Dedifferentiated amniotic fluid mesenchymal stem cell (primary cell): ENCODE measurements at regions not wholly inside any gene's neighbourhood (a gene's known extent, or its start where the extent isn't known, plus 50 kb on each side); places are given as distances from the start of the nearest gene placed in this dataset.
A peak's percentile ranks its signal among the peaks of the same experiment; 100 is the strongest.
"Not testable (repeated sequence)": the region's sequence is repeated elsewhere in the genome, so short reads cannot be mapped to it uniquely, and the experiment has no call there.

ENCODE experiments used
- DNase-seq: peaks from one replicate; pipeline ENCODE4 v3.0.0-alpha.2; 2016; ENCODE audit errors: extremely low spot score

DNA sequence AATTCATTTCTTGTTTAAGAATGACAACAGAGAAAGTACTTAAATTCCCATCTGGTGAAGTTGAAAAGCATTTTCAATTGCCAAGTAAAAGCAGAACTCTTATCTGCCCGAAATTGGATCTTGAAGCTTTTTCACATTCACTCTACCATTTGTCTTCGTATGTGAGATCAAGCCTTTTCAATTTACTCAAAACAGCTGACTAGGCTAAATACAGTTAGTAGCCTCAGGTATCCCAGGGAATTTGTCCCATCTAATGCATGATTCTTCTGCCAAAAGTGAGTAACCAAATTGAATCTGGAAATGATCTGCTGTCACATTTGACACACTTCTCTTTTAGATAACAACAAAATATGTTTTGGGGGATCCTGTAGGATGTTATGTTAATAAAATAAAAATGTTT lies 596.8 kb upstream of the HS3ST5 start:
- DNase-seq = no peak

DNA sequence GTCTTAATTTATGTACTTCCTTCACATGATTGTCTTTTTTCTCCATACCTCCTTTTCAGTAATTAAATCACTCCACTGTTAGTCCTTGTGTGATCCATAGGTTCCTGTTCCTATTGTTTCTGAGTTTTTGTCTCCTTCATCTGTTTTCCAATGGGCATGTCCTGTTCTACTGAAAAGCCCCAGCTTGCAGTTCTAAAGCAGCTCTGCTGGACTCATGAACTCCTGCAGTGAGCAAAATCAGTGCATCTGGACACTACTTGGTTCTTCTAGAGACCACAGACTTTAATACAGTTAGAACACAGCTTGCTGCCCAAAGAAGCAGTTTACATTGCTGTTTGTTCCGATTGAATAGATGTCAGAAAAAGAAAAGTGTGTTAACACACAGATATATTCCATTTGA lies 593.3 kb upstream of the HS3ST5 start:
- DNase-seq = no peak

DNA sequence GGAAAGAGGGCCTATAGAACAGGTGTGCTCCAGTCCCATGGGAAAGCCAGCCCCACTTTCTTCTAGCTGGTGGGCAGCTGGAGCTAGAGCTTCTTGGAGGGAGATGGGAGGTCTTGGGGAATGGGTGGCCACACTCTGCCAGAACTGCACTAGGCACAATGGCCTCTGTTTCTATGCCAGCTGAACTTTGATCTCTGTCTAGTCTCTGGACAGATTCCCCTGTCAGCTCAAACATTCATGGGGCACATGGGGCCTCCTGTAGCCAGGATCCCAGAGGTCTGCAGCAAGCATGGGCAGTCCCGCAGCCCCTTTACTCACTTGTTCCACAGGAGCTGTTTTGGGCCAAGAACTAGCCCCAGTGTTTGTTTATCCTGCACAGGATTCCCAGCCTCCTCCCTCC lies 591.3 kb upstream of the HS3ST5 start:
- DNase-seq = no peak

GRCh38 chr6:114928731-114929130 lies 585.9 kb upstream of the HS3ST5 start:
- DNase-seq = not testable (repeated sequence)

GRCh38 chr6:114906096-114906495 lies 563.3 kb upstream of the HS3ST5 start:
- no peak for DNase-seq

- DNase-seq = peak; percentile 34
Measured at GRCh38 chr6:114897536-114897935, 554.7 kb upstream of the HS3ST5 start.

DNA sequence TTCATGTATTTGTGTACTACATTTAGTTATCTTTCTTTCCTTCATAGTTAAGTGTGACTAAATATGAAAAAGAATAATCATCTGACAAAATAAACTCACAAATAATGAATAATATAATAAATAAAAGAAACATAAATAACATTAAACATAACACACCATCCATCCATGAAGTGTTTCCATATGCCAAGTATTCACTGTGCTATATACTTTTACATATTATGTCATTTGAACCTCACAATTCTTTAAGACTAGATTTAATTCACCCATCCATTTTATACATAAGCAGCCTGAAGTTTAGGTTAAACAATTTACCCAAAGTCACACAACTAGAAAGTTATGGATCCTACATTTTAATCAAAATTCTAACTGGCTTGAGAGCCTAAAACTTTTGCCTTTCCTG lies 549.4 kb upstream of the HS3ST5 start:
- no peak for DNase-seq

DNA sequence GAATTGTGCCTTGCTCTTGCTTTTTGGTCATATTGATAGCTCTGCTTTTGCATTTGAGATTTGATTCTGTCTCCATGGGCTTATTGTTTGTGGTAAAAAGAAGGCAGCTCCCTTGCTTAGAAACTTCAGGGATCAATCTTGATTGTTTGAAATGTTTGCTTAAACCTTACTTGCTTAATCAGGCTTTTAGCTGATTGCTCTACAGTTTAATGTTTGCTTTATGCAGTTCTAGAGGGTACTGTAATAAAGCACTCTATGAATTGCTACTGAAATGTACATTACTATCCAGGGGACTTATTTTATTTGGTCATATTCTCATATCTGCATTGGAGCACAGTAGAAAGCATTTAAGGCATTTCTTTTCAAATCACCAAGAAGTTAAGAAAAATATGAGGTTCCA lies 545.4 kb upstream of the HS3ST5 start:
- no peak for DNase-seq

DNA sequence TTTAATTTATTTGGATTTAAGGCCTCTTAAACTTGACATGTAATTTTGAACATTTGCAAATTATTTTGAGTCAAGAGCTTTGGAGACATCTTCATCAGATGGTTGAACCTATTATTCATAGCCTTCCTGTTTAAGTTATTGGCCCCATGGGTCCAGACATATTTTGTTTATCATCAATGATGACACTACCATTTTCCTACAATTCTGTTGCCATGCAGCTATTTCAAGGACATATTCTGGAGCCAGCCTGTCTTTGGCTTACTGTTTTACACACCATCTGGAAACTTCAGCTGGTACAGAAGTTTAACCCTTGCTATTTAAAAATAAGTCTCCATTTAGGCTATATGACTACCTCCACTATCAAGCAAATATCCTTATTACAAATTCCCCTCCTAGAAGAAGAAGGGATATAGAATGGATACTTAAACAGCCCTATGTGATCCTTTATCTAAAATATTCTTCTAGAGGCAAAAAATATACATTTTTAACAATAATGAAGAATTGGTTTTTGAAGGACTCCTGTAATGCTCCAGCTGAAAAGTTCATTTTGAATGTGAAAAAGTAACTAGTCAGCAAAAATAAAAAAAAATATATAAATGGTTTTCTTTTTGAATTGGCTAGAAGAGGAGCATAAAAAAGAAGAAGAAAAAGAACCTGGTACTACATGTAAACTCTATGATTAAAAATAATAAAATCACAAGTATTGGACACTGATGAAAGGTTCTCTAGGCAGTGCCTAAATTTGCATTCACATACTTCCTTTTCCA lies 544.0 kb upstream of the HS3ST5 start:
- DNase-seq = no peak

DNA sequence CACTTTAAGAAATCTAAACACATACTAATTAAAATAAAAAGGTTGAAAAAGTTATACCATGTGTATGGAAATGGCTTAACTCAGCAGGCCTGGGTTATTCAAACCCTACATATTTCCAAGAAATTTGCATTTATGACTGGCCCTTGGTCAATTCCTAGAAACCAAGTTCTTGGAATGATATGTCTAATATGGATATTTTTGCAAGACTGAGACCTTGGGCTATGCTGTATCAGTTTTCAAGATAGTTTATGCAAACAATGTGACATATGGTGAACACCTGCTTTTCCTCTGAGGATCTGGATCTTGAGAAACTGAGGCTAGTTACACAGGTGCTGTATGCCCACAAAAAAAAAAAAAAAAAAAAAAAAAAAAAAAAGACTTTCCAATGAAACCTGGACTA lies 536.9 kb upstream of the HS3ST5 start:
- DNase-seq = no peak

DNA sequence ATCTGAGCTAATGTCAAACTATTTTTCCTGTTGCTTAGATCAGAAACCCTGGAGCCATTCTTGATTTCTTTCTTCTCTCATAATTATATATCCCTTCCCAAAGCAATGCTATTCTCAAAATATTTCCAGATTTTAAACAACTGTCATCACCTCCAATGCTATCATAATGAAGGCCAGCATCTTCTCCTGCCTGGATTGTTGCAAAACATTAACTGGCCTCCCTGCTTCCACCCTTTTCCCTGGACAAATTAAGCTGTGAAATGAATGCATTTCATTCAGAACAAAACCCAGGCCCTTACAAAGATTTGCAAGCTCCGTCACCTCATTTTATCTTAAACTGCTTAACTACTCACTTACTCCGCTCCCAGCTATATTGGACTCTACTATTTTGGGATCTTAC lies 535.3 kb upstream of the HS3ST5 start:
- DNase-seq = no peak

DNA sequence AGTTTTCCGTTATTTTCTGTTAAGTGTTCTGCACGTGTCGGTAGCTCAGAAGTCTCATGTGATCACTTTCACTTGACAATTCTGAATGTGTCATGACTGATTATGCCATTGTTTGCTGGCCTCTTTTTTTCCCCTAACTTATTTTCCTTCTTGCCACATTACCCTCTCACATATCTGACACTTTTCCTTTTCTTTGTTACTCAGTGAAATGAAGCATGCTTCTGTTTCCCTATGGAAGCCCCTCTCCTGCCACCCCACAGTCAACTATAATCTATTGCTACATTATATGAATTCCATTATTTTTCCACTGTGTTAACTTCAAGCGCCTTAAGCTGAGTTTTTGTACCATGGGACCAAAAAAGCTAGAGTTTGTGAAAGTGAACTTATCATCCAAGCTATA lies 531.6 kb upstream of the HS3ST5 start:
- DNase-seq = no peak

GRCh38 chr6:114865506-114865905 lies 522.7 kb upstream of the HS3ST5 start:
- DNase-seq = not testable (repeated sequence)

DNA sequence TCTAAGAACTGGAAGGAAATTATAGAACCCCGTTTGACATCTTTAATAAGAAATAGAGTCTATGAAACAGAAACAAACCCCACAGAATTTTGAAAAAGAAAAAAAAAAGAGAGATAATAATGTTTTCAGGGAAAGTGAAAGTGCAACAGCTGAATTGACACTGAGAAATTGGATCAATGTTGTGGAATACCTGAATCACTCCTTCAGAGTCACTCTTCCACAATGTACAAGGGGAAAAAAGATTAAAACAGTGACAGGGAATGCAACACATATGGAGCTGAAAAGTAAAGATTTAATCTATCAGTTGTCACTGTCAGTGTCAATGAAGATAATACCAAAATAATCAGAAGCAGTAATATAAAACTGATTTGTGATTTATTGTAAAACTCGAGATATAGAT lies 520.8 kb upstream of the HS3ST5 start:
- no peak for DNase-seq

DNA sequence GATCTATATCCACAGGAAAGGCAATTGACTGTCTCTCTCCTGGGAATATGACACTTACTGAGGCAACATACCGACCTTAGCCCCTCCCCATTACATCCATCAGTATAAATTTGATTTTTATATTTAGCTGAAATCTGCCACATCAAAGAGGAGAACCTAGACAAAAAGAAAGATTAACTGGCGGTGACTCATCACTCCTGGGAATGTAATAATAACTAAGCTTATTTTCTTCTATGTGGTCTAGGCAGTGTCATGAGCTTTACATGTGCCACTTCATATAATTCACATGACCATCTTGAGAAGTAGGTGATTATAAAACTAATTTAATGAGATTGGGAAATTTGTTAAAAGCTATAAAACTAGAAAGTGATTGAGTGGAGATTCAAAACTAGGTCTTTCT lies 520.0 kb upstream of the HS3ST5 start:
- DNase-seq = no peak

- no peak for DNase-seq
Measured at GRCh38 chr6:114862064-114862463, 519.2 kb upstream of the HS3ST5 start.

DNA sequence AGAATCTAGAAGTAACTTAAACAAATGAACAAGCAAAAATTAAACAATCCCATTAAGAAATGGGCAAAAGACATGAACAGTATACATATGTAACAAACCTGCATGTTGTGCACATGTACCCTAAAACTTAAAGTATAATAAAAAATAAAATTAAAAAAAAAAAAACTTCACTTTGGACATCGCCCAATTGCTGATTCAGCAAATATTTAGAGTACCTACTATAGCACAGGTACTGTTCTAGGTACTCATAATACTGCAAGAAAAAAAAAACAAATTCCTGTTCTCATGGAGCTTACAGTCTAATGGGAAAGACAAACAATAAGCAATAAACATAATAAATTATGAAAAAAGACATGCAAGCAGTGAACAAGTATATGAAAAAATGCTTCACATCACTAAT lies 501.5 kb upstream of the HS3ST5 start:
- DNase-seq = no peak

DNA sequence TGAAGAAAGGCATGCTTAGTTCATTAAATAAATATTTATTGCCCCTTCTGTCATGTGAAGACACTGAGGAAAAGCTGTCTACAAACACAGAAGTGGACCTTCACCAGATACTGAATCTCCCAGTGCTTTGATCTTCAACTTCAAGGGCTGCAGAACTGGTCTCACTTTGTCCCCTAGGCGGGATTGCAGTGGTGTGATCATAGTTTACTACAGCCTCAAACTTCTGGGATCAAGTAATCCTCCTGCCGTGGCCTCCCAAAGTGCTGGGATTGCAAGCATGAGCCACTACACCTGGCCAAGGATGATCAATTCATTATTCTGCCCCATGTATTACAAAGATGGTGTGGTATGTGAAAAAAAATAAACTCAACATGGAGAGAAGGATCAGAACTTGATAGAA lies 496.2 kb upstream of the HS3ST5 start:
- DNase-seq = no peak

GRCh38 chr6:114833211-114833610 lies 490.4 kb upstream of the HS3ST5 start:
- DNase-seq = no peak

- DNase-seq = no peak
Measured at GRCh38 chr6:114830515-114830914, 487.7 kb upstream of the HS3ST5 start.

DNA sequence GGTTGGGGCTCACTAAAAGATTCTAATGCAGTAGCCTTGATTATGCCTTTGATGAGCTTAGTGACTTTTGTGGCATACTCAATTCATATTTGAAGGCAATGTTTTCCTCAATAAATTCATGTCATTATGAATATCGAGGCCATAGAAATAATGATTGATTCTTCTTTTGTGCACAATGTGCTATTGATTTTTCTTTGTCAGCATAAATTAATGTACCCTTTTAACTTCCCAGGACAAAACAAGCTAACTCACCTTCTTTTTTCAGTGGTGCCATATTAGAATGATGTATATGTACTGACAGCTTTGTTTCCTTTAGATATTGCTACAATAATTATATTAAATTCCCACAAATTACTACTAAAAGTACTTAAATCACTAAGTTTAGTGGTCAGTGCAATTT lies 484.3 kb upstream of the HS3ST5 start:
- DNase-seq = no peak

DNA sequence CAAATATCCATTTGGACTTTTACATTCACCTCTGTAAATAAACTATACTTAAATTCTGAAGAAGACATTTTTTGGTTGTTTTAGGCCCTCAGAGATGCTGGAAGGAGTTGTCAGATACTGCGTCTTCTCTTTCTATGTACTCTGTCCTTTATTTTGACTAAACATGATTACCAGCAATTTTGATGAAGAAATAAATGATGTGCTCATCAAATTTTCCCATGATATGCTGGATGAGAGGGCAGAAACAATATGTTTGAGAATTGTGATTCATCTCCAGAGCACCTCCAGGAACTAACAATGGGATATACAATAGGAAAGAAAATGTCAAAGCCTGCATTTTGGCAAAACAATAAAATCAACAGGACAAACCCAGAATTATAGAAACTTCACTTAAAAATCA lies 481.6 kb upstream of the HS3ST5 start:
- DNase-seq = no peak

DNA sequence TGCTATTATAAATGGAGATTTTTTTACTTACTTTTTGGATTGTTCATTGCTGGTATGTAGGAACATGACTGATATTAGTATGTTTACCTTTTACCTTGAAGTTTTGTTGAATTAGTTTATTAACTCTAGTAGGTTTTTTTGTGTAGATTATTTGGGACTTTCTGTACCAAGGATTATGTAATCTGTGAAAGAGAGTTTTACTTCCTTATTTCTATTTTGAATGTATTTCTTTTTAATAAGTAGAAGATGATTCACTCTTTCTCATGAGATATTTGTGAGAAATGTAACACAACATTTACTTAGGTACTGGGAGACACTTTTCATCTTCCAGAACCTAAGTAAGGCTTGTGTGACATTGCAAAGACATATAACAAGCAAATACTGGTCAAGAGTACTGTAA lies 473.9 kb upstream of the HS3ST5 start:
- DNase-seq = no peak

- no peak for DNase-seq
Measured at GRCh38 chr6:114810468-114810867, 467.6 kb upstream of the HS3ST5 start.
